HEK293T (cell line): ENCODE measurements at regions not wholly inside any gene's neighbourhood (a gene's known extent, or its start where the extent isn't known, plus 50 kb on each side); places are given as distances from the start of the nearest gene placed in this dataset.

Experiments
- BHLHE40 ChIP-seq: fragments of 450-650 bp; IDR thresholded peaks from 2 replicates; pipeline ENCODE4 v1.6.1; 2016; ENCODE audit warnings: mild to moderate bottlenecking, moderate library complexity, borderline replicate concordance
- HDGF ChIP-seq: fragments of 450-650 bp; IDR thresholded peaks from 2 replicates; pipeline ENCODE4 v1.6.1; 2017; ENCODE audit warnings: antibody characterized with exemption, borderline replicate concordance
- SUZ12 ChIP-seq: fragments of 450-650 bp; IDR thresholded peaks from 2 replicates; pipeline ENCODE4 v1.6.1; 2016; ENCODE audit warnings: mild to moderate bottlenecking

- no peak for TF ChIP-seq BHLHE40
- no peak for TF ChIP-seq HDGF
- no peak for TF ChIP-seq SUZ12
These were observed 94.1 kb downstream of the FSCB start for GRCh38 chr14:44412858-44413569.
